Transverse colon (tissue), 4 donors: ENCODE measurements at regions not wholly inside any gene's neighbourhood (a gene's known extent, or its start where the extent isn't known, plus 50 kb on each side); places are given as distances from the start of the nearest gene placed in this dataset.
A peak's percentile ranks its signal among the peaks of the same experiment; 100 is the strongest.

Experiments
- DNase-seq: peaks from one replicate; pipeline ENCODE4 v3.0.0-alpha.2; 2019
- H3K27ac ChIP-seq, 4 donors: fragments of 200-600 bp; sonication (generic); 2 replicates each; pipeline ENCODE4 v1.5.1; 2016 to 2018; ENCODE audit warnings: inconsistent platforms in 4 of 4
- H3K27me3 ChIP-seq: fragments of 200-600 bp; sonication (generic); 2 replicates; pipeline ENCODE4 v1.5.1; 2017; ENCODE audit warnings: inconsistent platforms
- H3K36me3 ChIP-seq, 4 donors: fragments of 200-600 bp; sonication (generic); 2 replicates each; pipeline ENCODE4 v1.5.1; 2017 to 2019; ENCODE audit warnings: inconsistent platforms in 4 of 4
- H3K4me1 ChIP-seq, 4 donors: fragments of 200-600 bp; sonication (generic); 2 replicates each; pipeline ENCODE4 v1.5.1; 2017 to 2020; ENCODE audit warnings: inconsistent platforms in 4 of 4
- H3K4me3 ChIP-seq, 4 donors: fragments of 200-600 bp; sonication (generic); 1 replicate in 1 of 4; 2 replicates in 3 of 4; pipeline versions ENCODE4 v1.5.1 to v1.6.1; 2017 to 2019; ENCODE audit warnings: inconsistent platforms in 4 of 4
- H3K9me3 ChIP-seq, 2 donors: fragments of 200-600 bp; sonication (generic); 2 replicates each; pipeline ENCODE4 v1.5.1; 2017 to 2019; ENCODE audit warnings: inconsistent platforms in 2 of 2
- CTCF ChIP-seq, 5 experiments: fragments of 200-600 bp in 3 of 5; fragments of 450-650 bp in 2 of 5; sonication (generic) in 3 of 5; IDR thresholded peaks; 1 replicate in 2 of 5; 2 replicates in 3 of 5; pipeline ENCODE4 v1.5.1; 2016 to 2017; ENCODE audit warnings: antibody characterized with exemption in 5 of 5, inconsistent platforms in 3 of 5, mild to moderate bottlenecking in 2 of 5, moderate library complexity in 1 of 5
- EP300 ChIP-seq: sonication (generic); formaldehyde crosslinking; IDR thresholded peaks from one replicate; pipeline ENCODE4 v1.6.1; 2017; ENCODE audit warnings: antibody characterized with exemption, low read depth
- POLR2A ChIP-seq: fragments of 450-650 bp; IDR thresholded peaks from one replicate; pipeline ENCODE4 v1.6.1; 2016; ENCODE audit warnings: antibody characterized with exemption, mild to moderate bottlenecking, moderate library complexity
- POLR2AphosphoS5 ChIP-seq, 3 donors: sonication (generic); formaldehyde crosslinking; IDR thresholded peaks; one replicate each; pipeline ENCODE4 v1.6.1; 2016; ENCODE audit warnings: antibody characterized with exemption in 3 of 3
- WGBS, 2 donors: methylation state at CpG; one replicate each; pipeline ENCODE4 v1.1.5; 2018; ENCODE audit warnings: low coverage in 1 of 2; 5-methylcytosine and 5-hydroxymethylcytosine counted together
- in situ Hi-C, 4 donors: fragments of 200-750 bp; cut with MboI; loops; one replicate each; pipeline versions ENCODE4 v1.15.0 to v1.15.1; 2017; ENCODE audit warnings: low sequenced_read_pairs in 3 of 4, low pct_ligation_motif_present in 1 of 4, low pct_unique_long_range_greater_than_20kb in 1 of 4
- intact Hi-C: fragments of 100-400 bp; cut with DNase I; formaldehyde crosslinking; loops from one replicate; pipeline ENCODE4 v1.15.1; 2023; ENCODE audit warnings: low total_unique reads

GRCh38 chr4:126223784-126224407 is 909.1 kb downstream of the FAT4 start:
- Histone ChIP-seq H3K4me3 (no peak overlapping the region), H3K27ac (no peak overlapping the region), H3K27me3 (no peaks in the 10 kb centered on the region), H3K9me3 (no peaks in the 10 kb centered on the region), H3K4me1 (no peaks in the 10 kb centered on the region), H3K36me3 (no peaks in the 10 kb centered on the region)
- intact Hi-C loops (no loop called here), in situ Hi-C loops (no loop called here)
- no peak for DNase-seq
- TF ChIP-seq CTCF (IDR thresholded peaks at IDR 0.05) = peak in 4 of 5 experiments; percentile 12 to 42 (median 26)
- no peak for TF ChIP-seq EP300
- WGBS, 2 donors = 33 to 68% methylated on average over 2 of the region's 2 CpGs

- Histone ChIP-seq H3K4me3 (no peak overlapping the region), H3K4me1 (no peaks in the 10 kb centered on the region), H3K36me3 (no peaks in the 10 kb centered on the region), H3K9me3 (no peaks in the 10 kb centered on the region), H3K27ac (no peak overlapping the region), H3K27me3 (no peaks in the 10 kb centered on the region)
- in situ Hi-C loops = no loop called here
- intact Hi-C loops = no loop called here
- WGBS, 2 donors = 80 to 82% methylated on average over 4 of the region's 4 CpGs
- no peak for TF ChIP-seq CTCF (IDR thresholded peaks at IDR 0.05)
- no peak for TF ChIP-seq POLR2AphosphoS5 (IDR thresholded peaks at IDR 0.05)
- TF ChIP-seq POLR2A = no peak
- TF ChIP-seq EP300 = no peak
- DNase-seq = no peak
Observed at GRCh38 chr4:126227428-126227827, 912.7 kb downstream of the FAT4 start.

GRCh38 chr4:126230269-126230668 is 915.5 kb downstream of the FAT4 start:
- Histone ChIP-seq H3K27ac (no peak overlapping the region), H3K4me3 (no peak overlapping the region), H3K36me3 (no peaks in the 10 kb centered on the region), H3K4me1 (no peaks in the 10 kb centered on the region), H3K9me3 (no peaks in the 10 kb centered on the region), H3K27me3 (no peaks in the 10 kb centered on the region)
- intact Hi-C loops = no loop called here
- in situ Hi-C loops = no loop called here
- 63 to 77% methylated on average over 1 of the region's 1 CpG for WGBS, 2 donors
- DNase-seq = no peak
- TF ChIP-seq POLR2AphosphoS5 (IDR thresholded peaks at IDR 0.05) (no peak), POLR2A (no peak)

GRCh38 chr4:126233483-126233882 is 918.7 kb downstream of the FAT4 start:
- Histone ChIP-seq H3K27me3 (no peaks in the 10 kb centered on the region), H3K36me3 (no peaks in the 10 kb centered on the region), H3K4me1 (no peaks in the 10 kb centered on the region), H3K27ac (no peak overlapping the region), H3K9me3 (no peaks in the 10 kb centered on the region), H3K4me3 (no peak overlapping the region)
- no peak for DNase-seq
- no peak for TF ChIP-seq CTCF (IDR thresholded peaks at IDR 0.05)
- TF ChIP-seq EP300 = no peak
- no peak for TF ChIP-seq POLR2AphosphoS5 (IDR thresholded peaks at IDR 0.05)
- no peak for TF ChIP-seq POLR2A
- in situ Hi-C loops = no loop called here
- intact Hi-C loops = no loop called here
- 86 to 97% methylated on average over 2 of the region's 2 CpGs for WGBS, 2 donors

GRCh38 chr4:126238013-126238412 is 923.3 kb downstream of the FAT4 start:
- DNase-seq = no peak
- TF ChIP-seq EP300 (no peak), POLR2A (no peak)
- Histone ChIP-seq H3K4me3 (no peak overlapping the region), H3K36me3 (no peaks in the 10 kb centered on the region), H3K27me3 (no peaks in the 10 kb centered on the region), H3K27ac (no peak overlapping the region), H3K4me1 (no peaks in the 10 kb centered on the region), H3K9me3 (no peaks in the 10 kb centered on the region)
- intact Hi-C loops = no loop called here
- in situ Hi-C loops = no loop called here
